Stimulated activated CD4-positive, alpha-beta T cell treated with anti-CD3 and anti-CD28 coated beads, Interleukin-12 subunit alpha, Interleukin-12 subunit beta, amount 100 ng/mL, for 48 hours (primary cell): ENCODE measurements at regions not wholly inside any gene's neighbourhood (a gene's known extent, or its start where the extent isn't known, plus 50 kb on each side); places are given as distances from the start of the nearest gene placed in this dataset.

Experiments used
- DNase-seq, 3 donors: peaks; one replicate each; pipeline ENCODE4 v3.0.0-alpha.2; 2020; ENCODE audit warnings: low read depth in 2 of 3, low spot score in 1 of 3

DNA sequence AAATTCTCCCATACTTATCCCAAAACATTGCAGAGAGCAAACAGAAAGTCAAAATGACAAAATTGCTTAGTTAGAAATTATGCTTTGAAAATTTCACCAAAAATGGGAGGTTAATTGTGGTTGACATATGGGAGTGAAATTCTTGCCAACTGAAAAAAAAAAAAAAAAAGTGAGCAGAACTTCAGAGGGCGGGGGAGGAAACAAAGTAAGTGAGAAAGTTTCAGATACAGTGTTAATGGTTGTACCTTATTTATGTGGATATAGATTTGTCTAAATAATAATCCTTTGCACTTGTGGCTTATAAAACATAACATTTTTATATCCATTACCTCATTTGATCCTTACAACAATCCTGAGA, 91.5 kb upstream of the RAP2B start:
- DNase-seq, result no peak

DNA sequence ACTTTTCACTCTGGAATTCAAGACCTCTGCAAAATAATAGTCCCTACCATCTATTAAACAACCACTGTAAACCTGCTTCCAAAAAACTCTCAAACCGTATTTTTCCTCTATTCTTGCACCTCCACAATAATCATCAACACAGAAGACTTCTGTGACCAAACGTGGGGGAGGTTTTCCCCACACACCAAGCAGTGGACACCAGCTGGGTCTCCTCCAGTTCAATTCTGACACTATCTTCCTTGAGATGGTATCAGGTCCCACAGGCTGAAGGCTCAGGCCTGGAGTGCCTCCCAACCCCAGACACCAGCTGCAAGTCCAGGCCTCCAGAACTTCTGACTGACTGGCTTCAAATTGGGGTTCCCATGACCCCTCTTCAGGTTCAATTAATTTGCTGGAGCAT, 89.6 kb upstream of the RAP2B start:
- DNase-seq, result no peak

DNA sequence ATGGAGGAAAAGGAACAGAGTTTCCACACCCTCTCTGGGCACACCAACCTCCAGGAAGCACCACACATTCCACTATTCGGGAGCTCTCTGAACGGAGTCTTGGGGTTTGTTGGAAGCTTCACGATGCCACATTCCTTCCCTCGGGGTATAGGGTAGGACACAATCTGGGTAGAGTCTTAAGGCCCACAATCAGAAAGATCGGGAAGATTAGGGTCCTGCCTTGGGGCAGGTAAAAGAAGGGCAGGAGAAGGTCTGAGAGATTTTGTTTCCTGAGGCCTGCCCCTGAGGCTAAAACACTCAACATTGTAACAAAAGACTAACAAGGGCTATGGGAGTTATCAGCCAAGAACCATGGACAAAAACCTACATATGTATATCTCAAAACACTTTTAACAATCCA, 89.2 kb upstream of the RAP2B start:
- DNase-seq, result no peak

DNA sequence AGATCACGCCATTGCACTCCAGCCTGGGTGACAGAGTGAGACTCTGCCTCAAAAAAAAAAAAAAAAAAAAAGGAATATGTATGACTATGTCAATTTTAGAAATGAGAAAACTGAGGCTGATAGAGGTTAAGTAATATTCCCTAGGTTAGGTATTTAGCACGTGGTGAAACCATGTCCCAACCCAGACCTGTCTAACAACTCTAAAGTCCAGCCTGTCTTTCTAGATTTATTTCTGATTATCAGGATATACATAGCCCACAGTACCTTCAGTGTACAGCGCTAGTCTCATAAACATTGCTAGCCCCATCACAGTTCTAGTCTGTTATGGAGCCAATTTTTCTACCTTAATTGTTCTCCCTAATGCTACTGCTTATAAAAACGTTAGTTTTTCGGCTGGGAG, 88.4 kb upstream of the RAP2B start:
- DNase-seq, result no peak

DNA sequence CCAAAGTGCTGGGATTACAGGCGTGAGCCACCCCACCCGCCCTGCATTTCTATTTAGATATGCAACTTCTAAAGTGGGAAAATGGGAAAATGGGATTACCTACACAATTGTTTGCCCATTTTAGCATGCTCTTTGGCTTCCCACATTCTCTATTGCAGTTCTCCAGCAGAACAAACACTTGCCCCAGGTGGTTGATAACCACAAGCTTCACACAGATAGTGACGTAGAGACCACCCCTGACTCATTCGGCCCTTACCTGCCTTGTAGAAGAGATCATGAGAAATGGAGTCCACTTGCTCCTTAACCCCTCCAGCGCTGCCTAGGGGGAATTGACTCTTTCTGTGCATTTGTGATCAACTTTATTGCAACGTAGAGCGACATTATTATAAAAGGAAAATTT, 83.2 kb upstream of the RAP2B start:
- DNase-seq, result no peak

DNA sequence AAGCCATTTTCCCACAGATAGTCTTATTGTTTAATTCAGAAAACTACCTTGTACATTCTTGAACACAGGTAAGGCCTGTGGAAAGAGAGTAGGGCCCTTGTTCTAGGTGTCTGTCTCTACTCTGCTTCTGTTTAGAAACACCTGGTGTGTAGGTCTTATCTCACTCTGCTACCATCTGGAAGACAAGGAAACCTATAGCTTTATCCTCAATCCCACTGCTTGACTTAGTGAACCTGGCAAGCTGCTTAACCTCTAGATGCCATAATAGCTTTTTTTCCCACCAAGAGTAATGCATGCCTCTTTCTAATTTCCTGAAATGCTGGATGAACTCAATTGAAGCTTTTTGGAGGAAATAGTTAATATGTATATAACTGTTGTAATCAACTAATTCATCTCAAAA, 82.6 kb upstream of the RAP2B start:
- no peak for DNase-seq

DNA sequence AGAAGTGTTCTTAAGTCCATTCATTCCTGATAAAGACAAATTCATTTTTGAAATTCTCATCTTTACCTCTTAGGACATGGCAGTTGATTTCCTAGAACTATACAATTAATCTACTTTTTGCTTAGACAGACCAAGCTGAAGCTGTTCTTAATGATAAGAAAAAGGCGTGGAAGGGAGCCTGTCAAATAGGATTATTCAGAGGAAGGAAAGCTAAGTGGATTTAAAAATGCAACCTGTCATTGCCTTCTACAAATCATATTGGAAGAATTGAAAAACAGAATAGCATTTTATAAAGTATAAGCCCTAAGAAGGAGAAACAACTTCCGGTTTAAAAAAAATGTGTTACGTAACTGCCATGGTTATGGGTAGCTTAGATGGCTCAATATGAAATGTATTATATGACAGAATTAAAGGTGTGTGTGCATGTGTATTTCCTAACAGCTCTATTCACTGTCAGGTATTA, 81.2 kb upstream of the RAP2B start:
- DNase-seq, result no peak

DNA sequence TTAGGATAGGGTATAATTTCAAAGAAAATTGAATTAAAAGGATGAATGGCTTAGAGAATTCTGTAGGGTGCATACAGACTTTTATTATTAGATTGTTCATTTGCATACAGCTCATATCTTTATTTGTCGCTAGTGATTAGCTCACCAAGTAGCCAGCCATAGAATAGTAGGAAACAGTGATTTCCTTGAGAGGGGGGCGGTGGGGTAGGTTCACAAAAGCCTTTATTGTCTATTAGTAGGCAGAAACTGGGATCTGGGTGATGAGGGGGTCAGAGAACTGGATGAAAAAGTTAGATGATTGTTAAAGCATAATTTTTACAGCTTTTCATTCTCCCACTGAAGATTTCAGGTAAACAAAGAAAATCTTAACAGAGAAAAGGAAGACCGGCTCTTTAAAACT, 77.6 kb upstream of the RAP2B start:
- DNase-seq, result no peak

DNA sequence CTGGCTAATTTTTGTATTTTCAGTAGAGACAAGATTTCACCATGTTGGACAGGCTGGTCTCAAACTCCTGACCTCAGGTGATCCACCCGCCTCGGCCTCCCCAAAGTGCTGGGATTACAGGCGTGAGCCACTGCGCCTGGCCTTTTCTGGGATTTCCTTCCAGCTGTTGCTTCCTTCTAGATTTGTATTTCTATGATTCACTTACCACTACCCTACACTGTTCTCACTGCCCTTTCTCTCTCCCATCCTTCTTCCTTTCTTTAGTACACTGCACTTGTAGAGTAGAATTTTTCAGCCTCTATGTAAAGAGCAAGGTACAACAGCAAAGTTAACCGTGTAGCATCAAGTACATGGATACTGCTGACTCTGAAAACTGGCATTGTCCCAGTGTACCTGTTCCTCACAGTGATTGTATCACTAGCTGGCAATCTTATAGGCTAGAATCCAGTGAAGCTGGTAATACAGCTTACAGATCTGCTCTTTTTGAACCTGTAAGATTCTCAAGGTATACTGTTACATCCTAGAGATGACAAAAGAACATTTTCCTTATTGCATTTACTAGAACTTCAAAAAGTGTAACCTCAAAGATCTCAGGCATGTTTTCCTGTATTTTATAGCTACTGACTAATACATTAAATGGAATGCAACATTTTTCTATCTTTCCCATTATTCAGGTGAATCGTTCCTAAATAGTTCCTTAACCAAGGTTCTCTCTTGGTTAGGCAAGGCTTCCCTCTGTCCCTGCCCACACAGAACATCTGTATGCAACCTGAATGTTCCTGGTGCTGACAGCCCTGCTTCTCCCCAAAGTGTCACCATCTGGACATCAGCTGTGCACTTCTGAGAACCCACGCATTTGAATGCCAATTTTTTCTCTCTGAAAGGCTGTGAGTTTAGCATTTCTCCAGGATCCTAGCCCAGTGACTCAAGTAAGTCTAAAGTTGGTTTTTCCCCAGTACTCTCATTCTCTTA, 74.1 kb upstream of the RAP2B start:
- DNase-seq, result no peak

DNA sequence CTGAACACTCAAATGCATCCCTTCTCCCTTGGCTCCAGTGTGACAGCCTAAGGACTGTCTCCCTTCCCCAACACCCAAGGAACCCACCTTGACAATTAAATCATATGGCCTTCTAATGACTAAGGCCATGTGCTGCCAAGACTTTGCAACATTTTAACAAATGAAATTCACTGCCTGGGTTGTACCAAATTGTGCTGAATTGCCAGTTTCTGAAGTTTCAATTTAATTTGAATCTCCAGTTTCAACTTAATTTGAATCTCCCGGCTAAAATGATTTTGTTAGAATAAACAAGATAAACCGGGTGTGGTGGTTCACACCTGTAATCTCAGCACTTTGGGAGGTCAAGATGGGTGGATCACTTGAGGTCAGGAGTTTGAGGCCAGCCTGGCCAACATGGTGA, 72.4 kb upstream of the RAP2B start:
- DNase-seq, result no peak

DNA sequence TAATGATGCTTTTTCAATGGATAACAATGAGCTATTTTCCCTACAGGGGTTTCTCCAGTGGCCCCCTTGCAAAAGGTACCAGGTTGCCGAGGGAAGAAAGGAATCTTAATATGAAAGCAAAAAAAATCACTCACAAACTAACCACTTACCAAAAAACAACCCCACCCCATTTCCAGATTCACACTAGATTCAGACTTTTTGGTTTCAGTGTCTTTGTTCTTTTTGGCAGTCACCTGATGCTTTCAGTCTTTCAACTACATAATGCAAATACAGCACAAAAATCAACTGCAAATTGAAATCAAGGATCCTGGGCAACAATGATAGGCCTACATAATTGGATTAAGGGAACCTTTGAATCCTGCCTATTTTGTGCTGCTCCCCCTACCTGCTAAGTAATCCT, 71.1 kb upstream of the RAP2B start:
- DNase-seq, result no peak

DNA sequence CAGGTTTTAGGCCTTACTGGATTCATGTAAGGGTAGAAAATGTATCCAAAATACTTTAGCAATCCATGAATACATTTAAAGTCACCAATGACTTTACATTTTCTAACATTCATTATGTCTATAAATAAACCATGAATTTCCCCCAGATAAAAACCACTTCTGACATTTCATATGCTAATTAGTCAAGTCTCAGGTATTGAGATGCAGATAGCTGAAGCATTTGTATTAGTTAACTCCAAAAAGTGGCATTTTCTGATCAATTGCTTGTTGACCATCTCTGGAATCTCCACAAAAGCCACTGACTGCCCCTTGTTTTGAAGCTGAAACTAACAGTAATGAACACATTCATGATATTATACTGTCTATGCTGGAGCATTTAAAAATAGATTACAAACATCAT, 68.4 kb upstream of the RAP2B start:
- DNase-seq, result no peak

DNA sequence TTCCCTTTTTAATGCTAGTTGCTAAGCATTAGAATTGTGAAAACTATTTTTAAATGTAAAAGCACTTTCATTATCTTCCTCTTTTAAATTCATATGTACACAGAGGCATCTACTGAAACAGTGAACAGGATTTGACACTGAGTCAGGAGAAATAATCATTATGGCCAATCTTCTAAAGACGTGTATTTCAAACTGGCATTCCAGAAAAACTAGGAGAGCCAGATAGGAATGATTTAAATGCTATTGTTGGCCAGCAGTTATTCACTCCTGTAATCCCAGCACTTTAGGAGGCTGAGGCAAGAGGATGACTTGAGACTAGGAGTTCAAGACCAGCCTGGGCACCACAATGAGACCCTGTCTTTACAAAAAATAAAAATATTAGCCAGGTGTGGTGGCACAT, 67.6 kb upstream of the RAP2B start:
- no peak for DNase-seq

DNA sequence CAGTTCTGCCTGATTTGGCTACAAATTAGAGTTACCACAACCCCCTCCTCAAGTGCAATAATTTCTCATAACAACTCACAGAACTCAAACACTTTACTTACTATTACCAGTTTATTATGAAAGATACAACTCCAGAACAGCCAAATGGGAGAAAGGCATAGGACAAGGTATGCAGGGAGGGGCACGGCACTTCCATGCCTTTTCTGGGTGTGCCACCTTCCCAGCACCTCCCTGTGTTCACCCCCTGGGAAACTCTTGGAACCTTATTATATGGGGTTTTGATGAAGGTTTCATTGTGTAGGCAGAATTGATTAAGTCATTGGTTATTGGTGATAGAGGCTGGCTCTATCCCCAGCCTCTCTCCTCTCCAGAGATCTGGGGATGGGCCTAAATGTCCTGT, 66.6 kb upstream of the RAP2B start:
- no peak for DNase-seq

DNA sequence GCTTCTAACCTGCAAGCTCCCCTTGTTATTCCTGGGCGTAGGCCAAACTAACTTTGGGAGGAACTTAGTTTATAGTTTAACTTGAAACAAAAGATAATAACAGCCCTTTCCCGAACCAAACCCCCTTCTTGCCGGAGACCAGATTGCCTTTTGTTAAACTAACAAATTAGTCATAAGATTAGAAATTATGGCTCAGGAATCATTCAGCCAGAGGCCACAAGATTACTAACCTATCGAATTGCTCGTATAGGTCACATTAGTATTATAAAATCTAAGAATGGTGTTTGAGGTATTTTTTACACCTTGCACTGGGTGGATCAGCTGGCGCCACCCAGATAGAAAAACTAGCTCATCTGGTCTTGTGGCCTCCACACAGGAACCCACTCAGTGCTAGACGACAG, 65.3 kb upstream of the RAP2B start:
- no peak for DNase-seq

DNA sequence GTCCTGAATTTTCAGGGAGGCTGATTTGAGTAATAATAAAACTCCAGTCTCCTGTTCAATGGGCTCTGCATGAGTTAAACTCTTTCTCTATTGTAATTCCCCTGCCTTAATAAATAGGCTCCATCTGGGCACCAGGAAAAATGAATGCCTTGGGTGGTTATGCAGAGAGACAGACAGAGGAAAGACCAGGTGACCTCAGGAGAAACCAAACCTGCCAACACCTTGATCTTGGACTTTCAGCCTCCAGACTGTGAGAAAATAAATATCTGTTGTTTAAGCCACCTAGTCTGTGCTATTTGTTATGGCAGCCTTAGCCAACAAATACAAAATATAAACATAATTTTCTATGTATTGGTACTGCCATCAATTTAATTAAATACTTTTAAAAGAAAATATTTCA, 64.8 kb upstream of the RAP2B start:
- DNase-seq, result no peak

DNA sequence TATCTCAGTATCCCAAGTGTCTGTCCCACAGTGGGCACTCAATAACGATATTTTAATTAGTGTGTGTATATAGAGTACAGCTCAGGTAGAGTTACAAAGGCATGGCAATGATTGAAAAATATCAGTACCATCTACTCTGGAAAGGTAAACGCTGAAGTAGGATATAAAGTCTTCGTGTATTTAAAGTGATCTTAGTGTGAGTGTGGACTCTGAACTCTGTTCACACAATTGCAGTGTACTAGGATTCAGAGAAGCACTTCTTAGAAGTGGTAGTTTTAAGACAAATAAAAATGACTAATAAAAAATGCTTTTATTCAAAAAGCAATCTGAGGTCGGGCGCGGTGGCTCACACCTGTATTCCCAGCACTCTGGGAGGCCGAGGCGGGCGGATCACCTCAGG, 62.9 kb upstream of the RAP2B start:
- DNase-seq, result no peak

DNA sequence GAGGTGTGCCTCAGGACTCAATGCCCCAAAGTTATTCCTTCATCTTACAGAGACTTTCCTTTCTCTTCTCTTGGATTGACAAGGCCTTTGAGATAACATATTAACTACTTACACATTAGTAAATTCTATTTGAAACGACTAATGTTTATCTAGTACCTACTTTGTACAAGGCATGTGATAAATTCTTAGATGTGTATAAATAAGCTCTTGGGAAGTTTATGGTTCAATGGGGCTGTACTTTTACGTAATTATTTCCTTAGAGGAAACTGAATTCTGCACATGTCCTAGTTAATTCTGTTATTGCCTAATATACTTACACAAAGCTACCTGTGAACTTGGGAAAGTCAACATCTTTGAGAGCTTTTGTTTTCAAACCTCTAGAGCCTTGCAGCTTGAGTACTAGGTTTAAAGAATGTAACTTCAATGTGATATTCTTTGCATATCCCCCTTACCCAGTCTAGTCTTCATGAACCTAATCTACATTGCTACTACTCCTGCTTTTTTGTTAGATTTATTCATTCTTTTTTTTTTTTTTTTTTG, 58.5 kb upstream of the RAP2B start:
- no peak for DNase-seq

DNA sequence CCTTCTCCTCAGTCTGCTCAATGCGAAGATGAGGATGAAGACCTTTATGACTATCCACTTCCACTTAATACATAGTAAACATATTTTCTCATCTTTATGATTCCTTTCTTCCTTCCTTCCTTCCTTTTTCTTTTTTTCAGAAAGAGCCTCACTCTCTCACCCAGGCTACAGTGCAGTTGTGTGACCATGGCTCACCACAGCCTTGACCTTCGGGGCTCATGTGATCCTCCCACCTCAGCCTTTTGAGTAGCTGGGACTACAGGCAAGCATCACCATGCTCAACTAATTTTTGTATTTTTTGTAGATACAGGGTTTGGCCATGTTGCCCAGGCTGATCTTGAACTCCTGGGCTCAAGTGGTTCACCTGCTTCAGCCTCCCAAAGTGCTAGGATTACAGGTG, 52.0 kb upstream of the RAP2B start:
- DNase-seq, result no peak

DNA sequence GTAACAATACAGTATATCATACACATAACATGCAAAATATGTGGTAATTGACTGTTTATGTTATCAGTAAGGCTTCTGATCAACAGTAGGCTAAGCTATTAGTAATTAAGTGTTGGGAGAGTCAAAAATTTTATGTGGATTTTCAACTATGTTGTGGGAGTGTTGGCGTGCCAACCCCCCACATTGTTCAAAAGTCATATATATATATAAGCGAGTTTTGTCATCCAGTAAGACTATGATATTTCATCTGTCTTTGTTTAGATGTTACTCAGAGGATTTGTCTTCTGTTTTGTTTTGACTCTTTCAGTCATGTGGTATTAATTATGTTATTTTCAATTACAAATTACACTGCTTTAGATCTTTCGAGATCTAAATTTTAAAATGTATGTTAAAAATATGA, 51.0 kb upstream of the RAP2B start:
- DNase-seq, result no peak
